ENCODE measurements at regions not wholly inside any gene's neighbourhood (a gene's known extent, or its start where the extent isn't known, plus 50 kb on each side); places are given as distances from the start of the nearest gene placed in this dataset.

DNA sequence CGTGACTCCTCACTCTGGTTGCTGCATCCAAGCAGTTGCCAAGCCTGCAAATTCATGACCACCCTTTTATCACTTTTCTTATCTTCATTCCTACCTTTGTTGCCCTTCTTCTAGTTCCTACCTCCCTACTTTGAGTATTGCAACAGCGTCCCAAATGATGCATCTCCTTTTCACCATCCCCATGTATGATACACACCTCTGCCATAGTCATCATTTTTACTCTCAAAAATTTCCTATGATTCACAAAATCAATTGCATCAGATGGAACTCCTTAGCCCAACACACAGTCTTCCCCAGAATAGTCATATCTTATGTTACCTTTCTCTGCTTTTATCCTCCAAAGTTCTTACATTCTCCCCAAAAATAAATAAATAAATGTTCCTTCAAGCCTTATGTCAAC lies 262.6 kb downstream of the TBL1XR1 start:
- Histone ChIP-seq H3K27me3 (ENCODE audit: control insufficient read depth, insufficient read depth, low read length) (no peaks in the 10 kb centered on the region; the same call in 1 of the 2 replicates), H3K4me3 (ENCODE audit: low read depth, low read length) (no peak overlapping the region), H3K36me3 (ENCODE audit: control insufficient read depth, insufficient read depth, low read length) (no peaks in the 10 kb centered on the region)
- CTCF ChIA-PET, result no interaction called here
- DNase-seq (ENCODE audit: low read depth), result no peak
- POLR2A ChIA-PET, result no interaction called here
- TF ChIP-seq, protein P1, sequence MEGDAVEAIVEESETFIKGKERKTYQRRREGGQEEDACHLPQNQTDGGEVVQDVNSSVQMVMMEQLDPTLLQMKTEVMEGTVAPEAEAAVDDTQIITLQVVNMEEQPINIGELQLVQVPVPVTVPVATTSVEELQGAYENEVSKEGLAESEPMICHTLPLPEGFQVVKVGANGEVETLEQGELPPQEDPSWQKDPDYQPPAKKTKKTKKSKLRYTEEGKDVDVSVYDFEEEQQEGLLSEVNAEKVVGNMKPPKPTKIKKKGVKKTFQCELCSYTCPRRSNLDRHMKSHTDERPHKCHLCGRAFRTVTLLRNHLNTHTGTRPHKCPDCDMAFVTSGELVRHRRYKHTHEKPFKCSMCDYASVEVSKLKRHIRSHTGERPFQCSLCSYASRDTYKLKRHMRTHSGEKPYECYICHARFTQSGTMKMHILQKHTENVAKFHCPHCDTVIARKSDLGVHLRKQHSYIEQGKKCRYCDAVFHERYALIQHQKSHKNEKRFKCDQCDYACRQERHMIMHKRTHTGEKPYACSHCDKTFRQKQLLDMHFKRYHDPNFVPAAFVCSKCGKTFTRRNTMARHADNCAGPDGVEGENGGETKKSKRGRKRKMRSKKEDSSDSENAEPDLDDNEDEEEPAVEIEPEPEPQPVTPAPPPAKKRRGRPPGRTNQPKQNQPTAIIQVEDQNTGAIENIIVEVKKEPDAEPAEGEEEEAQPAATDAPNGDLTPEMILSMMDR (IDR thresholded peaks at IDR 0.05; ENCODE audit: insufficient read depth, low read depth, low read length), result no peak

DNA sequence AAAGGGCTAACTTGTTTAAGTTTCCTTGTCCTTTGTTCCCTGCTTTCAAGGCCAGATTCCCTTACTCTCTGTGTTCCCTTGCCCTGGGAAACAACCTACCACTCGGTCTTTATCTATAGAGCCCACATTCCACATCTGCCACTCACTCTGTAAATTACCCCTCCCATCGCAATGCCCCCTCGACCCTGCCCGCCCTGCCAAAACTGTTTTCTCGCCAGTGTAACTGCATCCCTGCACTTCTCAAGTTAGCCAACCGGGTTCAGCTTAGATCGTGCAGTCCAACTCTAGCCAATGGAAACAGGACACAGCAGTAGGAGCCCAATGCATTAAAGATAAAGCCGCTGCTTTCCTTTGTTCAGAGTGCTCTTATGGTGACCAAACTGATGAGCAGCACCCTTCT lies 263.6 kb downstream of the TBL1XR1 start:
- no peak overlapping the region for H3K4me3 ChIP-seq (ENCODE audit: low read depth, low read length)
- TF ChIP-seq, protein P1 (IDR thresholded peaks at IDR 0.05; ENCODE audit: insufficient read depth, low read depth, low read length), result no peak
- ChIA-PET POLR2A (no interaction called here), CTCF (interaction anchor here (0.6 kb wide), 1 partner anchor 73 kb away, joined by 3 read pairs; no protein-coding TSS in a partner anchor)
- H3K27me3 ChIP-seq (ENCODE audit: control insufficient read depth, insufficient read depth, low read length), result no peaks in the 10 kb centered on the region; the same call in 1 of the 2 replicates
- H3K36me3 ChIP-seq (ENCODE audit: control insufficient read depth, insufficient read depth, low read length), result no peaks in the 10 kb centered on the region
- DNase-seq (ENCODE audit: low read depth), result no peak

DNA sequence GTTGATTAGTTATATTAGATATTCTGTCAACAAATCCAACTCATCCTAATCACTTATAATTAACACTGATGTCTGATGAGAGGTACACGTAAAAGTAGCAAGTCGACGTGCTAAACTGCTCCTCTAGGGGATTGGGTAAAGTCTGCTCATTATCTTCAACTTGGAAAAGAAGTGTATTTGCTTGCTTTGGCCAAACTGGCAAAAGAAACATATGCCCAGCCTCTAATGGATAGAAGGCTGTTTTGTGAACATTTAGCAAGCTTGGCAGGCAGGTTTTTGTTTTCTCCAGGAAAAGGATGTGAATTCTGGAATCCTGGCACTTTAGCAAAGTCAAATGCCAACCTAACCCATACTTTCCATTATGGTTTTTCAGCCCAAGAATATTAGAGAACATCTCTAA lies 264.8 kb downstream of the TBL1XR1 start:
- ChIA-PET POLR2A (no interaction called here), CTCF (interaction anchor here (0.8 kb wide), 1 partner anchor 8 kb away, joined by 3 read pairs; no protein-coding TSS in a partner anchor)
- Histone ChIP-seq H3K27me3 (ENCODE audit: control insufficient read depth, insufficient read depth, low read length) (no peaks in the 10 kb centered on the region; the same call in 1 of the 2 replicates), H3K4me3 (ENCODE audit: low read depth, low read length) (no peak overlapping the region), H3K36me3 (ENCODE audit: control insufficient read depth, insufficient read depth, low read length) (no peaks in the 10 kb centered on the region)
- TF ChIP-seq, protein P1 (IDR thresholded peaks at IDR 0.05; ENCODE audit: insufficient read depth, low read depth, low read length), result no peak
- no peak for DNase-seq (ENCODE audit: low read depth)

DNA sequence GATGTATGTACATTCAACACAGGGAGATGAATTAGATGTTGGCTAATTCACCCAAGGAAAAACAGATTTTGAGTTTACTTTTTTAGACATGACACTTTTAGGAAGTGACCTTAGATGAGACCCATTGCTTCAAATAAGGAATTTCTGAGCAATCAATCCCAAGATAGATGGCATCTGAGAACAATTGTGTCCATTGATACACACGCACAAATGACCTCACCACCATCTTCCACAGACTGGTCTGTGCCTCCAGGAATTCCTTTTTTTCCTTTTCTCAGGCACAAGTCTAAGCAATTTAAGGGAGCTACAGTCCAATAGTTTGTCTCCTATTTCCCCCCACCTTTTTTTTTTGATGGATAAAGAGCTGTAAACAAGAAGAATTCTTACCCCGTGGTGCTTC lies 265.3 kb downstream of the TBL1XR1 start:
- TF ChIP-seq, protein P1 (IDR thresholded peaks at IDR 0.05; ENCODE audit: insufficient read depth, low read depth, low read length), result no peak
- no peaks in the 10 kb centered on the region; the same call in 1 of the 2 replicates for H3K27me3 ChIP-seq (ENCODE audit: control insufficient read depth, insufficient read depth, low read length)
- no peak overlapping the region for H3K4me3 ChIP-seq (ENCODE audit: low read depth, low read length)
- H3K36me3 ChIP-seq (ENCODE audit: control insufficient read depth, insufficient read depth, low read length), result no peaks in the 10 kb centered on the region
- POLR2A ChIA-PET, result no interaction called here
- no peak for DNase-seq (ENCODE audit: low read depth)
- CTCF ChIA-PET, result interaction anchor here (0.8 kb wide), 1 partner anchor 9 kb away, joined by 3 read pairs; no protein-coding TSS in a partner anchor

DNA sequence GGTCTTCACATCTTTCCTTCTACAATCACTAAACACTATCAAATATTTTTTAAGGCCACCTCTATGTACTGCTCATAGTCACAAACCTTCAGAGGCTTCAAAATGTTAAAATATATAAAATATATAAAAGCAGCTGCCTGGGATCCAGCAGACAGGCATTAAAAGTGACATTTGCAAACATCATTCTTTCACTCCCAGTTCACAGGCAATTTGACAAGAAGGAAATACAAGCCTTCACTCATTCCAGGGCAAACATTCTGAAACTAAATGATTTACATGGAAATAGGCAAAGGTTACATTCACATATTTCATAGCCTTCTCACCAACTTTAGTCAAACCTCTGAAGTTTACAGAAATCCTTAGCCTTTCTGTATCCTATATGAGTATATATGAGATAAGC lies 266.3 kb downstream of the TBL1XR1 start:
- CTCF ChIA-PET, result no interaction called here

More for the DNA sequence above, 266.3 kb downstream of the TBL1XR1 start:
- H3K36me3 ChIP-seq (ENCODE audit: control insufficient read depth, insufficient read depth, low read length), result no peaks in the 10 kb centered on the region
- no peaks in the 10 kb centered on the region; the same call in 1 of the 2 replicates for H3K27me3 ChIP-seq (ENCODE audit: control insufficient read depth, insufficient read depth, low read length)
- TF ChIP-seq, protein P1 (IDR thresholded peaks at IDR 0.05; ENCODE audit: insufficient read depth, low read depth, low read length), result no peak
- H3K4me3 ChIP-seq (ENCODE audit: low read depth, low read length), result no peak overlapping the region
- POLR2A ChIA-PET, result no interaction called here
- DNase-seq (ENCODE audit: low read depth), result no peak
